OCI-LY7 (cell line): ENCODE measurements at regions not wholly inside any gene's neighbourhood (a gene's known extent, or its start where the extent isn't known, plus 50 kb on each side); places are given as distances from the start of the nearest gene placed in this dataset.

Experiments
- BruUV-seq: library from RNA; stranded (reverse); fragments of 400-500 nt; replicated peaks from 2 replicates; lab custom pipeline; 2021; lab: Mats Ljungman, UMichigan
- CTCF ChIA-PET: fragments of 300-600 bp; sonication (Branson Sonifier 250); formaldehyde crosslinking; loops from one replicate; lab custom pipeline; 2022; ENCODE audit warnings: antibody characterized with exemption; ENCODE audit not compliant: unreplicated experiment; lab: Charles Lee
- POLR2A ChIA-PET: fragments of 300-600 bp; sonication (Branson Sonifier 250); formaldehyde crosslinking; loops from one replicate; lab custom pipeline; 2022; ENCODE audit warnings: antibody characterized with exemption; lab: Charles Lee
- DNase-seq: peaks from one replicate; pipeline ENCODE4 v3.0.0-alpha.2; 2015; ENCODE audit warnings: low spot score
- H2AFZ ChIP-seq: fragments of 200-600 bp; sonication (generic), shearing (Covaris generic); 2 replicates; pipeline ENCODE4 v1.6.1; 2014; ENCODE audit warnings: mild to moderate bottlenecking, antibody characterized with exemption, low read length, moderate library complexity
- H3K27ac ChIP-seq: fragments of 200-600 bp; sonication (generic); 2 replicates; pipeline ENCODE4 v1.5.1; 2014; ENCODE audit warnings: mixed run types, low read depth, mild to moderate bottlenecking, moderate library complexity, low read length, inconsistent platforms; ENCODE audit not compliant: poor library complexity, severe bottlenecking
- H3K36me3 ChIP-seq: fragments of 200-600 bp; sonication (generic); 2 replicates; pipeline ENCODE4 v1.6.1; 2014; ENCODE audit warnings: mild to moderate bottlenecking, antibody characterized with exemption, low read length, moderate library complexity, mixed read lengths; ENCODE audit not compliant: insufficient read depth
- H3K4me1 ChIP-seq: fragments of 200-600 bp; sonication (generic); 2 replicates; pipeline ENCODE4 v1.5.1; 2014; ENCODE audit warnings: mild to moderate bottlenecking, low read length; ENCODE audit not compliant: insufficient read depth, poor library complexity, severe bottlenecking
- H3K4me2 ChIP-seq: fragments of 200-600 bp; sonication (generic); 2 replicates; pipeline ENCODE4 v1.6.1; 2014; ENCODE audit warnings: mild to moderate bottlenecking, low read length
- H3K4me3 ChIP-seq: fragments of 200-600 bp; sonication (generic); 2 replicates; pipeline ENCODE4 v1.5.1; 2014; ENCODE audit warnings: mild to moderate bottlenecking, low read depth, low read length; ENCODE audit not compliant: poor library complexity, severe bottlenecking
- H3K79me2 ChIP-seq: fragments of 200-600 bp; sonication (generic); 2 replicates; pipeline ENCODE4 v1.6.1; 2016; ENCODE audit warnings: low read depth, mild to moderate bottlenecking, low read length, moderate library complexity, mixed read lengths; ENCODE audit not compliant: insufficient read depth
- H3K9me2 ChIP-seq: fragments of 200-600 bp; sonication (generic); 2 replicates; pipeline ENCODE4 v1.6.1; 2016; ENCODE audit warnings: mild to moderate bottlenecking, low read length, mixed read lengths; ENCODE audit not compliant: insufficient read depth
- H3K9me3 ChIP-seq: fragments of 200-600 bp; sonication (generic); 2 replicates; pipeline ENCODE4 v1.6.1; 2014; ENCODE audit warnings: mild to moderate bottlenecking, mixed run types, low read length, mixed read lengths
- H4K20me1 ChIP-seq: fragments of 200-600 bp; sonication (generic); 2 replicates; pipeline ENCODE4 v1.6.1; 2014; ENCODE audit warnings: mild to moderate bottlenecking, antibody characterized with exemption, low read length, moderate library complexity, mixed read lengths; ENCODE audit not compliant: insufficient read depth
- EZH2phosphoT487 ChIP-seq: fragments of 200-600 bp; sonication (generic); IDR thresholded peaks from 2 replicates; pipeline ENCODE4 v1.6.1; 2018; ENCODE audit warnings: low read depth, borderline replicate concordance, mild to moderate bottlenecking, mixed run types, antibody characterized with exemption, low read length, moderate library complexity, mixed read lengths
- intact Hi-C: fragments of 100-400 bp; cut with micrococcal nuclease; formaldehyde crosslinking; loops from one replicate; pipeline ENCODE4 v1.10.0; 2022; ENCODE audit not compliant: unreplicated experiment
- TF ChIP-seq, protein P1 (sequence below): fragments of 200-600 bp; sonication (generic); conservative IDR thresholded peaks from 2 replicates; pipeline ENCODE4 v1.5.1; 2014; ENCODE audit warnings: mild to moderate bottlenecking, antibody characterized with exemption, low read length, moderate library complexity, mixed read lengths

DNA sequence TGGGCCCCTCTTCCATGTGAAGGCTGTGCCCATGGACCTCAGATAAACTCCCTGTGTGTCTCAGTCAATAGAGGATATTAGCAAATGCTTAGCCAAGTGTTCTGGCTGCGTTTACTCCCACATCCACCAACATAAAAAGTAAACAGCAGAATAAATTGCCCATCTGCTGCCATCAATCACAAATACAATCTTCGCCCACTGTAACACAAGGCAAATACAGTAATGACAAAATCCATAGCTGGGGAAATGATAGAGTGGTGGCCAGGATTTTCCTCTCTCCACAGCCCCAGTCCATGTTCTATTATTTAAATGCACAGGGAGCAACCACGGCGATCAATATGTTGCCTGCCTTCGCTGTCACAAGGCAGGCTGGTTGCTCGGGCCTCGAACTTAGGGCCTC, 376.5 kb downstream of the UQCRFS1 start:
- ChIA-PET POLR2A (no interaction called here), CTCF (no interaction called here)
- Histone ChIP-seq H3K4me2 (no peak overlapping the region), H2AFZ (no peak overlapping the region), H3K4me3 (no peak overlapping the region), H3K9me2 (no peaks in the 10 kb centered on the region), H3K36me3 (no peaks in the 10 kb centered on the region), H3K9me3 (no peaks in the 10 kb centered on the region), H3K79me2 (no peaks in the 10 kb centered on the region), H4K20me1 (no peaks in the 10 kb centered on the region), H3K27ac (no peak overlapping the region), H3K4me1 (no peaks in the 10 kb centered on the region)
- intact Hi-C loops = no loop called here
- TF ChIP-seq, protein P1, sequence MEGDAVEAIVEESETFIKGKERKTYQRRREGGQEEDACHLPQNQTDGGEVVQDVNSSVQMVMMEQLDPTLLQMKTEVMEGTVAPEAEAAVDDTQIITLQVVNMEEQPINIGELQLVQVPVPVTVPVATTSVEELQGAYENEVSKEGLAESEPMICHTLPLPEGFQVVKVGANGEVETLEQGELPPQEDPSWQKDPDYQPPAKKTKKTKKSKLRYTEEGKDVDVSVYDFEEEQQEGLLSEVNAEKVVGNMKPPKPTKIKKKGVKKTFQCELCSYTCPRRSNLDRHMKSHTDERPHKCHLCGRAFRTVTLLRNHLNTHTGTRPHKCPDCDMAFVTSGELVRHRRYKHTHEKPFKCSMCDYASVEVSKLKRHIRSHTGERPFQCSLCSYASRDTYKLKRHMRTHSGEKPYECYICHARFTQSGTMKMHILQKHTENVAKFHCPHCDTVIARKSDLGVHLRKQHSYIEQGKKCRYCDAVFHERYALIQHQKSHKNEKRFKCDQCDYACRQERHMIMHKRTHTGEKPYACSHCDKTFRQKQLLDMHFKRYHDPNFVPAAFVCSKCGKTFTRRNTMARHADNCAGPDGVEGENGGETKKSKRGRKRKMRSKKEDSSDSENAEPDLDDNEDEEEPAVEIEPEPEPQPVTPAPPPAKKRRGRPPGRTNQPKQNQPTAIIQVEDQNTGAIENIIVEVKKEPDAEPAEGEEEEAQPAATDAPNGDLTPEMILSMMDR = no peak
- no peak for TF ChIP-seq EZH2phosphoT487
- no peak for DNase-seq
- BruUV-seq = no TSS peak

DNA sequence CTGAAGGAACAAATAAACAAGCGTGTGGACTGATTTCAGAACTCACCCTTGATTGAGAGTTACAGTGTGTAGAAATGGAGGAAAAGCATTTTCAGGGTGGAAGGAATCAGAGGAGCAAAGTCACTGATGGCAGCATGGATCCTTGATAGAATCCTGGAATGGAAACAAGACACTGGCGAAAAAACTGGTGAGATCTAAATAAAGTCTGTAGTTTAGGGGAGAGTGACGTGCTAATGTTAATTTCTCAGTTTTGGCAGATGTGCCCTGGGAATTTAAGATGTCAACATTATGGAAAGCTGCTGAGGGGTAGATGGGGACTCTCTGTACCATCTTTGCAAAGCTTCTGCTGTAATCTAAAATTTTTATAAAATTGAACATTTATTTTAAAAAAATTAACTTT, 378.0 kb downstream of the UQCRFS1 start:
- POLR2A ChIA-PET = interaction anchor here (0.6 kb wide), 1 partner anchor 14 kb away, joined by 3 read pairs; no protein-coding TSS in a partner anchor
- BruUV-seq = no TSS peak

DNA sequence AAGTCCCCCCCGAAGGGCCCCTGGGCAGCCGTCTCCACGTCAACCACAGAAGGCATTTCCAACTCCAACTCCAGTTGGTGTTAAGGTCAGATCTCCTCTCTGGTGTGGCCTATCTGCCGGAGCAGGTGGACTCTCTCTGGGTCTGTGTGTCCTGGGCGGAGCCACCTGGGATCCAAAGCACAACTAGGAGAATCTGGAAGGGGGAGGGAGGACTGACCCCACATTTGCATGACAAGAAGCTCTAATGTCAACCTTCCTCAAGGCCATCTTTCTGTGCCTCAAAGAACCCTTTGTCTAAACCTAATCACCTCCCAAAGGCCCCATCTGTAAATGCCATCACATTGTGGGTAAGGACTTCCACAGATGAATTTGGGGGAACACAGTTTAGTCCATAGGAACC, 381.5 kb downstream of the UQCRFS1 start:
- Histone ChIP-seq H2AFZ (no peak overlapping the region), H3K9me3 (no peaks in the 10 kb centered on the region), H3K27ac (no peak overlapping the region), H3K36me3 (no peaks in the 10 kb centered on the region), H4K20me1 (no peaks in the 10 kb centered on the region), H3K79me2 (no peaks in the 10 kb centered on the region), H3K4me3 (no peak overlapping the region), H3K4me2 (no peak overlapping the region), H3K4me1 (no peaks in the 10 kb centered on the region), H3K9me2 (no peaks in the 10 kb centered on the region)
- TF ChIP-seq EZH2phosphoT487 = no peak
- TF ChIP-seq, protein P1 = no peak
- DNase-seq = no peak
- BruUV-seq = no TSS peak
- ChIA-PET POLR2A (no interaction called here), CTCF (interaction anchor here (0.6 kb wide), 1 partner anchor 1014 kb away, joined by 3 read pairs; no protein-coding TSS in a partner anchor)
- intact Hi-C loops = no loop called here

More for the DNA sequence above, 378.0 kb downstream of the UQCRFS1 start:
- Histone ChIP-seq H3K4me2 (no peak overlapping the region), H3K79me2 (no peaks in the 10 kb centered on the region), H3K4me1 (no peaks in the 10 kb centered on the region), H3K9me3 (no peaks in the 10 kb centered on the region), H3K9me2 (no peaks in the 10 kb centered on the region), H2AFZ (no peak overlapping the region), H4K20me1 (no peaks in the 10 kb centered on the region), H3K36me3 (no peaks in the 10 kb centered on the region), H3K27ac (no peak overlapping the region), H3K4me3 (no peak overlapping the region)
- CTCF ChIA-PET = no interaction called here
- no peak for TF ChIP-seq EZH2phosphoT487
- DNase-seq = no peak
- intact Hi-C loops = no loop called here
